ENCODE measurements at regions not wholly inside any gene's neighbourhood (a gene's known extent, or its start where the extent isn't known, plus 50 kb on each side); places are given as distances from the start of the nearest gene placed in this dataset.
"Not testable (repeated sequence)": the region's sequence is repeated elsewhere in the genome, so short reads cannot be mapped to it uniquely, and the experiment has no call there.

DNA sequence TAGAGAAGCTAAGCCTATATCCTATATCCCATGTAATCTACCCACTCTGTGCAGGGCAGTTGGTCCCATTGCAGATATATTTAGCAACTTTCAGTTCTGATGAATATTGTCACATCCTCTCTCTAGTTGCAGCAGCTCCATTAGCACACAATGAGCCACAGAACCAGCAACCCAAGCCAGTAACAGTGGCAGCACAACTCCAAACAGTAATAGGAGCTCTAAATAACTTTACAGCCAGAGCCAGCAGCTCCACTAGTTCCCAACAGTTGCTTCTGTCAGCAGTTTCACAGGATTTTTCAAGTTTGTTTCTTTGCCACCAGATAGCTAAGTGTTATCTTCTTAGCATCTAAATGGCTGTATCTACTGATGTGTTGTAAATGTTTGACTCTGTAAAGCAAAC is 490.8 kb downstream of the HTR1B start:
- DNase-seq (ENCODE audit: low read depth) (no peak), FAIRE-seq (no peak)
- Histone ChIP-seq H3K4me3 (ENCODE audit: low read depth, low read length) (no peak overlapping the region), H3K27me3 (ENCODE audit: control insufficient read depth, insufficient read depth, low read length) (no peaks in the 10 kb centered on the region), H3K36me3 (ENCODE audit: control insufficient read depth, insufficient read depth, low read length) (no peaks in the 10 kb centered on the region)
- TF ChIP-seq, protein P1, sequence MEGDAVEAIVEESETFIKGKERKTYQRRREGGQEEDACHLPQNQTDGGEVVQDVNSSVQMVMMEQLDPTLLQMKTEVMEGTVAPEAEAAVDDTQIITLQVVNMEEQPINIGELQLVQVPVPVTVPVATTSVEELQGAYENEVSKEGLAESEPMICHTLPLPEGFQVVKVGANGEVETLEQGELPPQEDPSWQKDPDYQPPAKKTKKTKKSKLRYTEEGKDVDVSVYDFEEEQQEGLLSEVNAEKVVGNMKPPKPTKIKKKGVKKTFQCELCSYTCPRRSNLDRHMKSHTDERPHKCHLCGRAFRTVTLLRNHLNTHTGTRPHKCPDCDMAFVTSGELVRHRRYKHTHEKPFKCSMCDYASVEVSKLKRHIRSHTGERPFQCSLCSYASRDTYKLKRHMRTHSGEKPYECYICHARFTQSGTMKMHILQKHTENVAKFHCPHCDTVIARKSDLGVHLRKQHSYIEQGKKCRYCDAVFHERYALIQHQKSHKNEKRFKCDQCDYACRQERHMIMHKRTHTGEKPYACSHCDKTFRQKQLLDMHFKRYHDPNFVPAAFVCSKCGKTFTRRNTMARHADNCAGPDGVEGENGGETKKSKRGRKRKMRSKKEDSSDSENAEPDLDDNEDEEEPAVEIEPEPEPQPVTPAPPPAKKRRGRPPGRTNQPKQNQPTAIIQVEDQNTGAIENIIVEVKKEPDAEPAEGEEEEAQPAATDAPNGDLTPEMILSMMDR (IDR thresholded peaks at IDR 0.05; ENCODE audit: insufficient read depth, low read length, severe bottlenecking): no peak

DNA sequence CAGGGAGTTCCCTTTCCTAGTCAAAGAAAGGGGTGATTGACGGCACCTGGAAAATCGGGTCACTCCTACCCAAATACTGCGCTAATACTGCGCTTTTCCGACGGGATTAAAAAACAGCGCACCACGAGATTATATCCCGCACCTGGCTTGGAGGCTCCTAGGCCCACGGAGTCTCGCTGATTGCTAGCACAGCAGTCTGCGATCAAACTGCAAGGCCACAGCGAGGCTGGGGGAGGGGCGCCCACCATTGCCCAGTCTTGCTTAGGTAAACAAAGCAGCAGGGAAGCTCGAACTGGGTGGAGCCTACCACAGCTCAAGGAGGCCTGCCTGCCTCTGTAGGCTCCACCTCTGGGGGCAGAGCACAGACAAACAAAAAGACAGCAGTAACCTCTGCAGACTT is 504.1 kb downstream of the HTR1B start:
- H3K27me3 ChIP-seq (ENCODE audit: control insufficient read depth, insufficient read depth, low read length); H3K4me3 ChIP-seq (ENCODE audit: low read depth, low read length); FAIRE-seq; DNase-seq (ENCODE audit: low read depth); H3K36me3 ChIP-seq (ENCODE audit: control insufficient read depth, insufficient read depth, low read length): not testable (repeated sequence)

DNA sequence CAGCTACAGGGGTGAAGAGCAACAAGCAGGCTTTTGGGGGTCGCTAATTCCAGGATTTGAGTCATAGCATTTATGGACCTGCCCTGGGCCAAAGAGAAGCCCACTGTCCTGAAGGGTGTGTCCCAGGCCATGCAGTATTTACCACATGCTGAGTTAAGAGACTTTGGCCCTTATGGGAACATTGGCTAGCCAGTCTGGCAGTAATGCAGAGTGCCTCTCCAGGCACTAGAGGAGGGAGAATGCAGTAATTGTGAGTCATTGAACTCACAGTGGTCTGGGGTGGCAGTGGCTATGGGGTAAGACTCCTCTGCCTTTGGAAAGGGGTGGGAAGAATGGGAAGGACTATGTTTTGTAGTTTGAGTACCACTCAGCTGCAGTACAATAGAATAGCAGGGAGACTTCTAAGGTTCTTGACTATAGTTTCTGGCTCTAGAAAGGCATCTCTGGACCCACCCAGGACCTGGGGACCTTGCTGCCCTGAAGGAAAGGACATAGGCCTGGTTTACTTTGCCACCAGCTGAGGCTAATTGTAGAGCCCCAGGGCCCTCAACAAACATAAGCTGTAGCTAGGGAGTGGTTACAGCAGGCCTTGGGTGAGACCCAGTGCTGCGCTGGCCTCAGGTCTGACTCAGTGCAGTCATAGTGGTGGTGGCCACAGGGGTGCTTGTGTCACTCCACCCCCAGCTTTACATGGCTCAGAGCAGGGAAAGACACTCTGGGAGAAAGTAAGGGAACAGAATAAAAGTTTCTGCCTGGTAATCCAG is 520.9 kb downstream of the HTR1B start:
- Histone ChIP-seq H3K27me3 (ENCODE audit: control insufficient read depth, insufficient read depth, low read length) (no peaks in the 10 kb centered on the region), H3K36me3 (ENCODE audit: control insufficient read depth, insufficient read depth, low read length) (no peaks in the 10 kb centered on the region), H3K4me3 (ENCODE audit: low read depth, low read length) (no peak overlapping the region)
- TF ChIP-seq, protein P1 (IDR thresholded peaks at IDR 0.05; ENCODE audit: insufficient read depth, low read length, severe bottlenecking): no peak
- FAIRE-seq (no peak), DNase-seq (ENCODE audit: low read depth) (no peak)

DNA sequence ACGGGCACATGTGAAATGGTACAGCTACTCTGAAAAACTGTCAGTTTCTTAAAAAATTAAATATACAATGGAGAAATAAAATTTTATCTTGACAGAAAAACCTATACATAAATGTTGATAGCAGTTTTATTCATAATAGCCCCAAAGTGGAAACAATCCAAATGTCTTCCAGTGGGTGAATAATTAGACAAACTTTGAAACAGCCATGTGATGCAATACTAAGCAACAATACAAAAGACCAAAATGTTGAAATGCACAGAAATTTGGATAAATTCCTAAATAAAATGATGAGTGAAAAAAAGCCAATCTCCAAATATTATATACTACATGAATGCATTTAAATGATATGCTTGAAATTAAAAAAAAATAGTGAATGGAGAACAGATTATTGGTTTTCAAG is 523.1 kb downstream of the HTR1B start:
- TF ChIP-seq, protein P1 (IDR thresholded peaks at IDR 0.05; ENCODE audit: insufficient read depth, low read length, severe bottlenecking): no peak
- no peaks in the 10 kb centered on the region for H3K27me3 ChIP-seq (ENCODE audit: control insufficient read depth, insufficient read depth, low read length)
- no peaks in the 10 kb centered on the region for H3K36me3 ChIP-seq (ENCODE audit: control insufficient read depth, insufficient read depth, low read length)
- no peak overlapping the region for H3K4me3 ChIP-seq (ENCODE audit: low read depth, low read length)
- FAIRE-seq (no peak), DNase-seq (ENCODE audit: low read depth) (no peak)

DNA sequence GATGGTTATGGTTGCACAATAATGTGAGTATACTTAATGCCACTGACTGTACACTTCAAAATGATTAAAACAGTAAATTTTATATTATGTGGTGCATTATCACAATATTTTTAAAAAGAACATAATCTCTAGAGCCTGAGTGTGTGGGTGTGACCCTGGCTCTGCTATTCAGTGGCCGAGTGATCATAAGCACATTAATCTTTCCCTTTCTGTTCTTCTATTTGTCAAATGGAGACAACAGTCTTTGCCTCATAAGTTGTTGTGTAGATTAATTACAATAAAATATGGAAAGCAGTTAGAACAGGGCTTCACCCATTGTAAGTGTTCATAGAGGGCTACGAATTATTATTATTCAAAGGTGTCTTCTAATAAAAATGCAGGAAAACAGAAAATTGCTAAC is 548.6 kb downstream of the HTR1B start:
- TF ChIP-seq, protein P1 (IDR thresholded peaks at IDR 0.05; ENCODE audit: insufficient read depth, low read length, severe bottlenecking): no peak
- H3K27me3 ChIP-seq (ENCODE audit: control insufficient read depth, insufficient read depth, low read length): no peaks in the 10 kb centered on the region
- H3K4me3 ChIP-seq (ENCODE audit: low read depth, low read length): no peak overlapping the region
- DNase-seq (ENCODE audit: low read depth) (no peak), FAIRE-seq (no peak)
- no peaks in the 10 kb centered on the region for H3K36me3 ChIP-seq (ENCODE audit: control insufficient read depth, insufficient read depth, low read length)

DNA sequence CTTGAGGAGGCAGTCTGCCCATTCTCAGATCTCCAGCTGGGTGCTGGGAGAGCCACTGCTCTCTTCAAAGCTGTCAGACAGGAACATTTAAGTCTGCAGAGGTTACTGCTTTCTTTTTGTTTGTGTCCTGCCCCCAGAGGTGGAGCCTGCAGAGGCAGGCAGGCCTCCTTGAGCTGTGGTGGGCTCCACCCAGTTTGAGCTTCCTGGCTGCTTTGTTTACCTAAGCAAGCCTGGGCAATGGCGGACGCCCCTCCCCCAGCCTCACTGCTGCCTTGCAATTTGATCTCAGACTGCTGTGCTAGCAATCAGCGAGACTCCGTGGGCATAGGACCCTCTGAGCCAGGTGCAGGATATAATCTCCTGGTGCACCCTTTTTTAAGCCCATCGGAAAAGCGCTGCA is 557.8 kb downstream of the HTR1B start:
- H3K27me3 ChIP-seq (ENCODE audit: control insufficient read depth, insufficient read depth, low read length); H3K4me3 ChIP-seq (ENCODE audit: low read depth, low read length); DNase-seq (ENCODE audit: low read depth); H3K36me3 ChIP-seq (ENCODE audit: control insufficient read depth, insufficient read depth, low read length); FAIRE-seq: not testable (repeated sequence)

DNA sequence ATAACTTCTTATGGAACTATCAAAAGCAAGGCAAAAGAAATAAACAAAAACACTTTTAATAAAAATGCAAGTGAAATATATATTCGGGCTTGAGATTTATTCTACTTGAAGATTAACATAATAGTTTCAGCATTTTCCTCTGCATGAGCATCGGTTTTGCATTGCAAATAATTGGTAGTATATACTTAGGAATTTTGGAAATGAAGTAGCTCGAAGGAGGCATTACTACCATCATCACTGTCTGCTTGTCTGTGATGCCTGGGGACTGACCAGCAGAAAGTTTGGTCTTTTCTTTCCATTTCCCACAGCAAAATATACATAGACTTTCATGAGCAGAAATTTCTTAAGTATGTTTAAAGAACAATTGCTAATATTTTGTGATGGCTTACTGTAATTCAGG is 570.7 kb downstream of the HTR1B start:
- H3K27me3 ChIP-seq (ENCODE audit: control insufficient read depth, insufficient read depth, low read length): no peaks in the 10 kb centered on the region
- FAIRE-seq (no peak), DNase-seq (ENCODE audit: low read depth) (no peak)

More for the DNA sequence above, 570.7 kb downstream of the HTR1B start:
- Histone ChIP-seq H3K4me3 (ENCODE audit: low read depth, low read length) (no peak overlapping the region), H3K36me3 (ENCODE audit: control insufficient read depth, insufficient read depth, low read length) (no peaks in the 10 kb centered on the region)
- TF ChIP-seq, protein P1 (IDR thresholded peaks at IDR 0.05; ENCODE audit: insufficient read depth, low read length, severe bottlenecking): no peak

Data from bronchial epithelial cell (primary cell).